ENCODE measurements at regions not wholly inside any gene's neighbourhood (a gene's known extent, or its start where the extent isn't known, plus 50 kb on each side); places are given as distances from the start of the nearest gene placed in this dataset.

GRCh38 chr5:66527478-66528035 lies 68.6 kb upstream of the MAST4 start:
- TF ChIP-seq CTCF (conservative IDR thresholded peaks at IDR 0.05) = no peak
- no peak for TF ChIP-seq EZH2 (IDR thresholded peaks at IDR 0.05; ENCODE audit: low read depth)

All from PC-9 (cell line).